Transverse colon (tissue), 4 donors: ENCODE measurements at regions not wholly inside any gene's neighbourhood (a gene's known extent, or its start where the extent isn't known, plus 50 kb on each side); places are given as distances from the start of the nearest gene placed in this dataset.

Experiments
- CTCF ChIP-seq, 5 experiments: fragments of 200-600 bp in 3 of 5; fragments of 450-650 bp in 2 of 5; sonication (generic) in 3 of 5; IDR thresholded peaks; 1 replicate in 2 of 5; 2 replicates in 3 of 5; pipeline ENCODE4 v1.5.1; 2016 to 2017; ENCODE audit warnings: antibody characterized with exemption in 5 of 5, inconsistent platforms in 3 of 5, mild to moderate bottlenecking in 2 of 5, moderate library complexity in 1 of 5
- EP300 ChIP-seq: sonication (generic); formaldehyde crosslinking; IDR thresholded peaks from one replicate; pipeline ENCODE4 v1.6.1; 2017; ENCODE audit warnings: antibody characterized with exemption, low read depth
- POLR2A ChIP-seq: fragments of 450-650 bp; IDR thresholded peaks from one replicate; pipeline ENCODE4 v1.6.1; 2016; ENCODE audit warnings: antibody characterized with exemption, mild to moderate bottlenecking, moderate library complexity
- POLR2AphosphoS5 ChIP-seq, 3 donors: sonication (generic); formaldehyde crosslinking; IDR thresholded peaks; one replicate each; pipeline ENCODE4 v1.6.1; 2016; ENCODE audit warnings: antibody characterized with exemption in 3 of 3

DNA sequence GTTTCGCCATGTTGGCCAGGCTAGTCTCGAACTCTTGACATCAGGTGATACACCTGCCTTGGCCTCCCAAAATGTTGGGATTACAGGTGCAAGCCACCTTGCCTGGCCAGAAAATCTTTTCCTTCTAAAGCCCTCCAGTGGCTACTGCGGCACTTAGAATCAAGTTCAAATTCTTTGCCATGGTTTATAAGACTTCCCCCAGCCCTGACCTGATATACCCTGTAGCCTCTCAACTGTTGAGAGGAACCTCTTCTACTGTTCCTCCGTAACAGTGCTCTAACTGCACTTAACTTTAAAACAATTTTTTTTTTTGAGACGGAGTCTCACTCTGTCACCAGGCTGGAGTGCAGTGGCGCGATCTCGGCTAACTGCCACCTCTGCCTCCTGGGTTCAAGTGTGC lies 235.6 kb downstream of the BCAS1 start:
- TF ChIP-seq CTCF (IDR thresholded peaks at IDR 0.05) (no peak), POLR2AphosphoS5 (IDR thresholded peaks at IDR 0.05) (no peak), EP300 (no peak), POLR2A (no peak)
